Neural progenitor cell (in vitro differentiated cells): ENCODE measurements at regions not wholly inside any gene's neighbourhood (a gene's known extent, or its start where the extent isn't known, plus 50 kb on each side); places are given as distances from the start of the nearest gene placed in this dataset.

Experiments used
- DNase-seq: peaks from one replicate; pipeline ENCODE4 v3.0.0-alpha.2; 2016; ENCODE audit warnings: low spot score
- H2AFZ ChIP-seq: fragments of 200-600 bp; sonication (generic); replicated peaks from 2 replicates; pipeline ENCODE4 v1.6.1; 2016; ENCODE audit warnings: antibody characterized with exemption
- H3F3A ChIP-seq: fragments of 200-600 bp; sonication (generic); 2 replicates; pipeline ENCODE4 v1.6.1; 2016; ENCODE audit warnings: antibody characterized with exemption, low read depth
- H3K27ac ChIP-seq: fragments of 200-600 bp; sonication (generic); 2 replicates; pipeline ENCODE4 v1.5.1; 2016; ENCODE audit warnings: mild to moderate bottlenecking
- H3K27me3 ChIP-seq: fragments of 200-600 bp; sonication (generic); 2 replicates; pipeline ENCODE4 v1.6.1; 2016; ENCODE audit warnings: mild to moderate bottlenecking, moderate library complexity
- H3K36me3 ChIP-seq: fragments of 200-600 bp; sonication (generic); 2 replicates; pipeline ENCODE4 v1.5.1; 2016
- H3K4me1 ChIP-seq: fragments of 200-600 bp; sonication (generic); 2 replicates; pipeline ENCODE4 v1.6.1; 2016; ENCODE audit warnings: mixed run types
- H3K4me2 ChIP-seq: fragments of 200-600 bp; sonication (generic); 2 replicates; pipeline ENCODE4 v1.6.1; 2016
- H3K4me3 ChIP-seq: fragments of 200-600 bp; sonication (generic); 2 replicates; pipeline ENCODE4 v1.5.1; 2016
- H3K79me2 ChIP-seq: fragments of 200-600 bp; sonication (generic); 2 replicates; pipeline ENCODE4 v1.6.1; 2016; ENCODE audit warnings: low read depth
- H3K9ac ChIP-seq: fragments of 200-600 bp; sonication (generic); 2 replicates; pipeline ENCODE4 v1.6.1; 2016
- H3K9me3 ChIP-seq: fragments of 200-600 bp; sonication (generic); 2 replicates; pipeline ENCODE4 v1.5.1; 2016; ENCODE audit warnings: low read depth
- H4K20me1 ChIP-seq: fragments of 200-600 bp; sonication (generic); 2 replicates; pipeline ENCODE4 v1.6.1; 2016; ENCODE audit warnings: low read depth
- H3K27ac Mint-ChIP-seq: 3 replicates; pipeline ENCODE4 v1.8.0; 2021; ENCODE audit warnings: mixed read lengths
- H3K27me3 Mint-ChIP-seq: 2 replicates; pipeline ENCODE4 v1.8.0; 2022; ENCODE audit warnings: low read depth, mild to moderate bottlenecking, inconsistent platforms, moderate library complexity, mixed read lengths; ENCODE audit not compliant: insufficient read depth
- H3K36me3 Mint-ChIP-seq: 3 replicates; pipeline ENCODE4 v1.8.0; 2021; ENCODE audit warnings: mixed read lengths
- H3K4me1 Mint-ChIP-seq: 3 replicates; pipeline ENCODE4 v1.8.0; 2021; ENCODE audit warnings: mixed read lengths
- H3K4me3 Mint-ChIP-seq: 3 replicates; pipeline ENCODE4 v1.8.0; 2021; ENCODE audit warnings: mild to moderate bottlenecking, moderate library complexity, mixed read lengths
- H3K9me3 Mint-ChIP-seq: 3 replicates; pipeline ENCODE4 v1.8.0; 2020; ENCODE audit warnings: mixed read lengths
- CTCF ChIP-seq: fragments of 200-600 bp; sonication (generic); IDR thresholded peaks from 2 replicates; pipeline ENCODE4 v1.5.1; 2017; ENCODE audit warnings: antibody characterized with exemption, mild to moderate bottlenecking
- EZH2 ChIP-seq: fragments of 200-600 bp; sonication (generic); IDR thresholded peaks from 2 replicates; pipeline ENCODE4 v1.6.1; 2017; ENCODE audit warnings: antibody characterized with exemption, mild to moderate bottlenecking, moderate library complexity
- EZH2phosphoT487 ChIP-seq: fragments of 200-600 bp; sonication (generic); IDR thresholded peaks from 2 replicates; pipeline ENCODE4 v1.6.1; 2017; ENCODE audit warnings: antibody characterized with exemption

- H3K36me3 ChIP-seq, result no peaks in the 10 kb centered on the region
- H3K4me3 Mint-ChIP-seq, result no peak overlapping the region
- H3K4me3 ChIP-seq, result no peak overlapping the region
- no peak overlapping the region for H3K27ac Mint-ChIP-seq
- H3K4me1 ChIP-seq, result no peaks in the 10 kb centered on the region
- H3K27me3 ChIP-seq, result no peaks in the 10 kb centered on the region
- H3F3A ChIP-seq, result no peaks in the 10 kb centered on the region
- TF ChIP-seq EZH2, result no peak
- no peak for TF ChIP-seq CTCF
- no peak for TF ChIP-seq EZH2phosphoT487
- peaks cover 5% of the 10 kb centered on the region for H3K36me3 Mint-ChIP-seq
- H3K27me3 Mint-ChIP-seq, result no peaks in the 10 kb centered on the region
- H3K9me3 Mint-ChIP-seq, result peaks cover 18% of the 10 kb centered on the region
- H3K9ac ChIP-seq, result no peak overlapping the region
- no peak overlapping the region for H2AFZ ChIP-seq
- H3K4me2 ChIP-seq, result no peak overlapping the region
- H3K79me2 ChIP-seq, result no peaks in the 10 kb centered on the region
- H3K27ac ChIP-seq, result no peak overlapping the region
- H3K9me3 ChIP-seq, result peaks cover 4% of the 10 kb centered on the region
- H4K20me1 ChIP-seq, result no peaks in the 10 kb centered on the region
- DNase-seq, result no peak
- H3K4me1 Mint-ChIP-seq, result peaks cover 3% of the 10 kb centered on the region
These were observed 171.5 kb downstream of the CD8B2 start for GRCh38 chr2:106658616-106659015.

- DNase-seq, result no peak
- H3K36me3 ChIP-seq, result no peaks in the 10 kb centered on the region
- H3K4me3 Mint-ChIP-seq, result no peak overlapping the region
- H3K4me2 ChIP-seq, result no peak overlapping the region
- H3K4me1 Mint-ChIP-seq, result peaks cover 3% of the 10 kb centered on the region
- no peaks in the 10 kb centered on the region for H3K27me3 ChIP-seq
- H3K4me3 ChIP-seq, result no peak overlapping the region
- no peak overlapping the region for H3K9ac ChIP-seq
- no peaks in the 10 kb centered on the region for H3K27me3 Mint-ChIP-seq
- H3K79me2 ChIP-seq, result no peaks in the 10 kb centered on the region
- no peaks in the 10 kb centered on the region for H3K4me1 ChIP-seq
- no peaks in the 10 kb centered on the region for H3K9me3 ChIP-seq
- peaks cover 5% of the 10 kb centered on the region for H3K36me3 Mint-ChIP-seq
- no peak overlapping the region for H3K27ac Mint-ChIP-seq
- H4K20me1 ChIP-seq, result no peaks in the 10 kb centered on the region
- no peaks in the 10 kb centered on the region for H3F3A ChIP-seq
- H3K9me3 Mint-ChIP-seq, result peaks cover 22% of the 10 kb centered on the region
- TF ChIP-seq EZH2phosphoT487 (no peak), EZH2 (no peak), CTCF (no peak)
- no peak overlapping the region for H2AFZ ChIP-seq
- H3K27ac ChIP-seq, result no peak overlapping the region
These were observed 177.5 kb downstream of the CD8B2 start for GRCh38 chr2:106664669-106665068.

GRCh38 chr2:106667478-106668070 lies 180.4 kb downstream of the CD8B2 start:
- H3K4me1 Mint-ChIP-seq, result no peaks in the 10 kb centered on the region
- peaks cover 33% of the 10 kb centered on the region for H3K9me3 Mint-ChIP-seq

More at GRCh38 chr2:106667478-106668070, 180.4 kb downstream of the CD8B2 start:
- Mint-ChIP-seq H3K27ac (no peak overlapping the region), H3K36me3 (peaks cover 5% of the 10 kb centered on the region), H3K27me3 (peaks cover 2% of the 10 kb centered on the region), H3K4me3 (no peak overlapping the region)
- H3K4me2 ChIP-seq, result no peak overlapping the region
- TF ChIP-seq EZH2phosphoT487 (no peak), EZH2 (no peak), CTCF (no peak)
- no peaks in the 10 kb centered on the region for H3K79me2 ChIP-seq
- no peaks in the 10 kb centered on the region for H4K20me1 ChIP-seq
- H3K9me3 ChIP-seq, result no peaks in the 10 kb centered on the region
- no peaks in the 10 kb centered on the region for H3K27me3 ChIP-seq
- H2AFZ ChIP-seq, result no peak overlapping the region
- DNase-seq, result no peak
- no peaks in the 10 kb centered on the region for H3K36me3 ChIP-seq
- no peak overlapping the region for H3K9ac ChIP-seq
- no peaks in the 10 kb centered on the region for H3F3A ChIP-seq
- H3K4me3 ChIP-seq, result no peak overlapping the region
- no peak overlapping the region for H3K27ac ChIP-seq
- no peaks in the 10 kb centered on the region for H3K4me1 ChIP-seq
